Spleen (tissue), 7 donors: ENCODE measurements at regions not wholly inside any gene's neighbourhood (a gene's known extent, or its start where the extent isn't known, plus 50 kb on each side); places are given as distances from the start of the nearest gene placed in this dataset.

ENCODE experiments used
- CTCF ChIP-seq, 11 experiments: fragments of 200-600 bp in 7 of 11; fragments of 450-650 bp in 4 of 11; sonication (generic) in 4 of 11; IDR thresholded peaks in 8 of 11; conservative IDR thresholded peaks in 3 of 11; 1 replicate in 7 of 11; 2 replicates in 4 of 11; pipeline versions ENCODE4 v1.4.0 to v1.8.0; 2016 to 2021; ENCODE audit warnings: antibody characterized with exemption in 11 of 11, inconsistent platforms in 4 of 11, mild to moderate bottlenecking in 1 of 11
- POLR2AphosphoS5 ChIP-seq, 3 donors: sonication (generic); formaldehyde crosslinking; IDR thresholded peaks; one replicate each; pipeline ENCODE4 v1.5.1; 2017; ENCODE audit warnings: antibody characterized with exemption in 3 of 3
- donor health status: DM: no; HTN: no; CAD: no; lungs with moderate emphysema.
- donor health status: DM: no; HTN: no; CAD: no.
- donor health status: DM: no; HTN: no; CAD: no.

- TF ChIP-seq CTCF (IDR thresholded peaks at IDR 0.05 in 8 of 11, conservative IDR thresholded peaks at IDR 0.05 in 3 of 11) (no peak), POLR2AphosphoS5 (IDR thresholded peaks at IDR 0.05) (no peak)
Measured at GRCh38 chr3:82739390-82739789, 977.9 kb upstream of the GBE1 start.
